AG04450 (cell line): ENCODE measurements at regions not wholly inside any gene's neighbourhood (a gene's known extent, or its start where the extent isn't known, plus 50 kb on each side); places are given as distances from the start of the nearest gene placed in this dataset.

Experiments used
- CTCF ChIA-PET: fragments of 300-600, 350-600 bp; formaldehyde crosslinking; extraction: SDS; loops from one replicate; lab custom pipeline; 2022; ENCODE audit warnings: antibody characterized with exemption, inconsistent platforms; lab: Charles Lee
- POLR2A ChIA-PET: fragments of 350-600 bp; formaldehyde crosslinking; extraction: SDS; loops from one replicate; lab custom pipeline; 2021; ENCODE audit warnings: antibody characterized with exemption, inconsistent platforms; lab: Yijun Ruan, JAX
- DNase-seq: peaks from one replicate; pipeline ENCODE4 v3.0.0-alpha.2; 2011; ENCODE audit warnings: low read depth, low spot score
- H3K27ac ChIP-seq: one replicate; pipeline ENCODE4 v1.5.1; 2012; ENCODE audit warnings: low read depth, low read length, control low read depth
- H3K27me3 ChIP-seq: one replicate; pipeline ENCODE4 v1.6.0; 2012; ENCODE audit warnings: low read length; ENCODE audit not compliant: control insufficient read depth, insufficient read depth
- H3K4me3 ChIP-seq: 2 replicates; pipeline ENCODE4 v1.5.1; 2011; ENCODE audit warnings: mild to moderate bottlenecking, low read depth, low read length, control low read depth
- H3K9me3 ChIP-seq: 2 replicates; pipeline ENCODE4 v1.5.1; 2012; ENCODE audit warnings: low read length; ENCODE audit not compliant: control insufficient read depth, insufficient read depth
- TF ChIP-seq, protein P1 (sequence below): IDR thresholded peaks from 2 replicates; pipeline ENCODE4 v1.5.1; 2011; ENCODE audit warnings: low read depth, low read length, control low read depth, inconsistent platforms

DNA sequence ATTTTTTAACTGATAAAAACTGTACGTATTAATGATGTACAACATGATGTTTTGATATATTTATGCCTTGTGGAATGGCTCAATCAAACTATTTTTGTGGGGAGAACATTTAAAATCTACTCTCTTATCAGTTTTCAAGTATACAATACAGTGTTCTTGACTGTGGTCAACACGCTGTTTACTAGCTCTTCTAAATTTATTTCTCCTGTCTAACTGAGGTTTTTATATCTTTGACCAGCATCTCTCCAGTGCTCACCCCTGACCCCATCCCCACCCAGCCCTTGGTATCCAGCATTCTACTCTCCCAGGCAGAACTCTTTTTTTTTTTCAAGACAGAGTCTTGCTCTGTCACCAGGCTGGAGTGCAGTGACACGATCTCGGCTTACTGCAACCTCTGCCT lies 169.6 kb upstream of the SNX2 start:
- TF ChIP-seq, protein P1, sequence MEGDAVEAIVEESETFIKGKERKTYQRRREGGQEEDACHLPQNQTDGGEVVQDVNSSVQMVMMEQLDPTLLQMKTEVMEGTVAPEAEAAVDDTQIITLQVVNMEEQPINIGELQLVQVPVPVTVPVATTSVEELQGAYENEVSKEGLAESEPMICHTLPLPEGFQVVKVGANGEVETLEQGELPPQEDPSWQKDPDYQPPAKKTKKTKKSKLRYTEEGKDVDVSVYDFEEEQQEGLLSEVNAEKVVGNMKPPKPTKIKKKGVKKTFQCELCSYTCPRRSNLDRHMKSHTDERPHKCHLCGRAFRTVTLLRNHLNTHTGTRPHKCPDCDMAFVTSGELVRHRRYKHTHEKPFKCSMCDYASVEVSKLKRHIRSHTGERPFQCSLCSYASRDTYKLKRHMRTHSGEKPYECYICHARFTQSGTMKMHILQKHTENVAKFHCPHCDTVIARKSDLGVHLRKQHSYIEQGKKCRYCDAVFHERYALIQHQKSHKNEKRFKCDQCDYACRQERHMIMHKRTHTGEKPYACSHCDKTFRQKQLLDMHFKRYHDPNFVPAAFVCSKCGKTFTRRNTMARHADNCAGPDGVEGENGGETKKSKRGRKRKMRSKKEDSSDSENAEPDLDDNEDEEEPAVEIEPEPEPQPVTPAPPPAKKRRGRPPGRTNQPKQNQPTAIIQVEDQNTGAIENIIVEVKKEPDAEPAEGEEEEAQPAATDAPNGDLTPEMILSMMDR: no peak
- Histone ChIP-seq H3K4me3 (no peak overlapping the region), H3K27ac (no peak overlapping the region), H3K27me3 (no peaks in the 10 kb centered on the region), H3K9me3 (no peaks in the 10 kb centered on the region; the same call in 1 of the 2 replicates)
- ChIA-PET CTCF (no interaction called here), POLR2A (no interaction called here)
- no peak for DNase-seq

GRCh38 chr5:122607818-122608217 lies 167.1 kb upstream of the SNX2 start:
- Histone ChIP-seq H3K9me3 (no peaks in the 10 kb centered on the region), H3K4me3 (no peak overlapping the region), H3K27me3 (no peaks in the 10 kb centered on the region), H3K27ac (no peak overlapping the region)
- TF ChIP-seq, protein P1: no peak
- POLR2A ChIA-PET: no interaction called here
- CTCF ChIA-PET: interaction anchor here (0.6 kb wide), 1 partner anchor 97 kb away, joined by 3 read pairs; no protein-coding TSS in a partner anchor
- DNase-seq: no peak

- no peak overlapping the region for H3K27ac ChIP-seq
- DNase-seq: no peak
- no peaks in the 10 kb centered on the region for H3K27me3 ChIP-seq
- TF ChIP-seq, protein P1: no peak
- H3K4me3 ChIP-seq: no peak overlapping the region
- POLR2A ChIA-PET: no interaction called here
- no peaks in the 10 kb centered on the region for H3K9me3 ChIP-seq
- CTCF ChIA-PET: no interaction called here
Observed at GRCh38 chr5:122608222-122608621, 166.7 kb upstream of the SNX2 start.

DNA sequence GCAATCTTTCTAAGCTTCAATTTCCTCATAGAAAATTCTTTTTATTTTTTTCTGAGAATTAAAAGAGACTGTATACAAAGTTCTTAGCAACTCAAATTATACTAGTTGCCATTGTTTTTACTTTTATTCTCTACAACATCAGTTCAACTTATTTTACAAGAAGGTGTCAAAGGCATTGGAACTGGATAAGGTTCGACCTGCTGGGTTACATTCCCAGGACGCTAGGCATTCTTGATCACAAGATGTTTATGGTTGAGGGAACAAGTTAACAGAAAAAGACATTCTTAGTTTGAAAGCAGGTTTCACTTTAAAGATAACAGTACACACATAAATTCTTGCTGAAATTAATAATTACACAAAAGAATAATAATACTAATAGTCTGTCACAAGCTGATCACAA lies 163.5 kb upstream of the SNX2 start:
- H3K27ac ChIP-seq: no peak overlapping the region
- POLR2A ChIA-PET: no interaction called here
- H3K27me3 ChIP-seq: no peaks in the 10 kb centered on the region
- TF ChIP-seq, protein P1: no peak
- CTCF ChIA-PET: no interaction called here
- H3K9me3 ChIP-seq: no peaks in the 10 kb centered on the region
- DNase-seq: no peak
- no peak overlapping the region for H3K4me3 ChIP-seq

DNA sequence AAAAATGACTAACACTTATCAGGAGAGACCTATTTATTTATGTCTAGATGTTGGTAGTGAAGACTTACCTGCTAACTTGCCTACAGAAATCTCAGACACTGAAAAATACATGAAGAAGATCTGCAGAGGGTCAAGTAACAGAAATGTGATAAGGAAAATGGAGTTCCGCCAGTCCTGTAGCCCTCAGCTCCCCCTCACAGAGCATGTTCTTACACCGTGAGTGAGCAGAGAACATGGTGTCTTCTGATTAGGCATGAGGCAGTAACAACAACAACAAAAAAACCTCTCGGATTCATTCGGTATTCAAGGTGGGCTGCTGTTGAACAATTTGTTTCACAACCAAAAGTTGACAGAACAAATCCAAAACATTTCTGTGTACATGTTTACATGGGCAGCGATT lies 162.0 kb upstream of the SNX2 start:
- Histone ChIP-seq H3K4me3 (no peak overlapping the region), H3K9me3 (no peaks in the 10 kb centered on the region), H3K27me3 (no peaks in the 10 kb centered on the region), H3K27ac (no peak overlapping the region)
- TF ChIP-seq, protein P1: no peak
- no peak for DNase-seq
- ChIA-PET CTCF (no interaction called here), POLR2A (no interaction called here)
